Glutamatergic neuron (in vitro differentiated cells): ENCODE measurements at regions not wholly inside any gene's neighbourhood (a gene's known extent, or its start where the extent isn't known, plus 50 kb on each side); places are given as distances from the start of the nearest gene placed in this dataset.

ENCODE experiments used
- DNase-seq: peaks from one replicate; pipeline ENCODE4 v3.0.0; 2022
- H3K27ac Mint-ChIP-seq: one replicate; pipeline ENCODE4 v1.8.0; 2020; ENCODE audit warnings: mild to moderate bottlenecking, mixed read lengths, inconsistent platforms; ENCODE audit not compliant: unreplicated experiment
- H3K27me3 Mint-ChIP-seq: one replicate; pipeline ENCODE4 v1.8.0; 2020; ENCODE audit warnings: mild to moderate bottlenecking, moderate library complexity, mixed read lengths, inconsistent platforms; ENCODE audit not compliant: unreplicated experiment
- H3K36me3 Mint-ChIP-seq: one replicate; pipeline ENCODE4 v1.8.0; 2020; ENCODE audit warnings: mild to moderate bottlenecking, mixed read lengths, inconsistent platforms; ENCODE audit not compliant: unreplicated experiment
- H3K4me1 Mint-ChIP-seq: one replicate; pipeline ENCODE4 v1.8.0; 2020; ENCODE audit warnings: mild to moderate bottlenecking, low read depth, mixed read lengths, inconsistent platforms; ENCODE audit not compliant: unreplicated experiment
- H3K4me3 Mint-ChIP-seq: one replicate; pipeline ENCODE4 v1.8.0; 2020; ENCODE audit warnings: mild to moderate bottlenecking, mixed read lengths, inconsistent platforms; ENCODE audit not compliant: unreplicated experiment
- H3K9me3 Mint-ChIP-seq: one replicate; pipeline ENCODE4 v1.8.0; 2020; ENCODE audit warnings: mild to moderate bottlenecking, moderate library complexity, mixed read lengths, inconsistent platforms; ENCODE audit not compliant: unreplicated experiment
- TF ChIP-seq, protein P1 (sequence below): fragments of 200-600 bp; sonication (generic); IDR thresholded peaks from one replicate; pipeline ENCODE4 v1.5.0; 2021; ENCODE audit not compliant: partially characterized antibody, unreplicated experiment

DNA sequence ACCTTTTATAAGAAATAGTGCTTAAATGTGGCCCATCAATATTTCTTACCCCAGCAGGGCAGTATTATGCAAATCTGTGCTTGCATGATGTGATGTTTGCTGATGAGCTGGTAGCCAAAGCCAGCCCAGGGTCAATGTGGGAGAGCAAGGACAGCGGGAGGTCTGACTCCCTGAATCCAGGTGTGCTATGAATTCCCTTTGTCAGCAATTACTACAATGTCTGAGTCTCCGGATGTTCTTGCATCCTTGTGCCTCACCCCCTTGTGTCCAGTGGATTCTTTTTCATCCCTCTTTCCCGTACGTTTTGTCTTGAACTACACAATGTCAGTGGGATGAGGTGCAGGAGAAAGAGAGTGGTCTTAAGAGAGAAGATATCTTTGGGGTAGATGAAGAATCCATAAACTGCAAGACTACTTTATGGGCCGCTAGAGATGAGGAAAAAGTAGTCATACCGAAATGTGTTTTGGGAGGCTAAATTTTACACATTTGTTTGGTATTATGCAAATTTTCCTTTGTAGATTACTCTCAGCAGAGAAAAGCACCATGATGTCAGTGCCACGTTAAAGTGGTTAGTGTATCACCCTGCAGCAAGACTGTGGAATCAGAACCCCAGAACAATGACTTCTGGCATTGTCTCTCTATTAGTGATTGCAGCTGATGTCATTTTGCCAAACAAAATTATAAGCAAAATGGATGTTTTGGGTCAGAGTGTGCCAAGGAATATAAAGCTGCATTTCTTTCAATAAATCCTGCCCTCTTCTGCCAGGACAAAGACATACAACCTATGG is 53.5 kb upstream of the TSHZ3 start:
- no peaks in the 10 kb centered on the region for H3K27me3 Mint-ChIP-seq
- H3K4me1 Mint-ChIP-seq, result no peaks in the 10 kb centered on the region
- H3K4me3 Mint-ChIP-seq, result no peak overlapping the region
- no peaks in the 10 kb centered on the region for H3K9me3 Mint-ChIP-seq
- H3K36me3 Mint-ChIP-seq, result no peaks in the 10 kb centered on the region
- TF ChIP-seq, protein P1, sequence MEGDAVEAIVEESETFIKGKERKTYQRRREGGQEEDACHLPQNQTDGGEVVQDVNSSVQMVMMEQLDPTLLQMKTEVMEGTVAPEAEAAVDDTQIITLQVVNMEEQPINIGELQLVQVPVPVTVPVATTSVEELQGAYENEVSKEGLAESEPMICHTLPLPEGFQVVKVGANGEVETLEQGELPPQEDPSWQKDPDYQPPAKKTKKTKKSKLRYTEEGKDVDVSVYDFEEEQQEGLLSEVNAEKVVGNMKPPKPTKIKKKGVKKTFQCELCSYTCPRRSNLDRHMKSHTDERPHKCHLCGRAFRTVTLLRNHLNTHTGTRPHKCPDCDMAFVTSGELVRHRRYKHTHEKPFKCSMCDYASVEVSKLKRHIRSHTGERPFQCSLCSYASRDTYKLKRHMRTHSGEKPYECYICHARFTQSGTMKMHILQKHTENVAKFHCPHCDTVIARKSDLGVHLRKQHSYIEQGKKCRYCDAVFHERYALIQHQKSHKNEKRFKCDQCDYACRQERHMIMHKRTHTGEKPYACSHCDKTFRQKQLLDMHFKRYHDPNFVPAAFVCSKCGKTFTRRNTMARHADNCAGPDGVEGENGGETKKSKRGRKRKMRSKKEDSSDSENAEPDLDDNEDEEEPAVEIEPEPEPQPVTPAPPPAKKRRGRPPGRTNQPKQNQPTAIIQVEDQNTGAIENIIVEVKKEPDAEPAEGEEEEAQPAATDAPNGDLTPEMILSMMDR, result no peak
- DNase-seq, result no peak
- H3K27ac Mint-ChIP-seq, result no peak overlapping the region

DNA sequence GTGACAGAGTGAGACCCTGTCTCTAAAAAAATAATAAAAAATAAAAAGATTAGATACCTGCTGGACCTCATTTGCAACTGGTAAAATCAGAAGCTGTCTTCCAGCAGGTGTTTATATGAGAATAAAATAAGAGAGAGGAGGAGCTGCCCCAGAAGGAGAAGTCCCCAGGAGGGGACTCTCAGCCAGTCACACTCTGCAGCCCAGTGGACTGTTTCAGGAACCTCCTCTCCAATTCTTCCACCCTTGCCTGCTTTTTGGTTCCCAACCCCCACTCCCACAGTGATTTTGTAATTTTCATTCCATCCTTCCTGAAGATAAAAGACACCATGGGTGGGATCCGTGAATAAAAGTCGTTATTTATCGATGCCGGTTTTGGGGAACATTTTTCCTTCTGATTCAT is 56.9 kb upstream of the TSHZ3 start:
- Mint-ChIP-seq H3K4me1 (no peaks in the 10 kb centered on the region), H3K27ac (no peak overlapping the region), H3K27me3 (no peaks in the 10 kb centered on the region), H3K36me3 (no peaks in the 10 kb centered on the region), H3K4me3 (no peak overlapping the region), H3K9me3 (no peaks in the 10 kb centered on the region)
- TF ChIP-seq, protein P1, result no peak
- DNase-seq, result no peak

- TF ChIP-seq, protein P1, result no peak
- no peak overlapping the region for H3K4me3 Mint-ChIP-seq
- DNase-seq, result no peak
- no peaks in the 10 kb centered on the region for H3K36me3 Mint-ChIP-seq
- H3K9me3 Mint-ChIP-seq, result no peaks in the 10 kb centered on the region
- H3K4me1 Mint-ChIP-seq, result no peaks in the 10 kb centered on the region
- H3K27ac Mint-ChIP-seq, result no peak overlapping the region
- no peaks in the 10 kb centered on the region for H3K27me3 Mint-ChIP-seq
Observed at GRCh38 chr19:31408460-31409124, 59.4 kb upstream of the TSHZ3 start.

GRCh38 chr19:31413353-31413752 is 64.1 kb upstream of the TSHZ3 start:
- H3K27ac Mint-ChIP-seq, result no peak overlapping the region
- H3K36me3 Mint-ChIP-seq, result no peaks in the 10 kb centered on the region
- H3K4me1 Mint-ChIP-seq, result no peaks in the 10 kb centered on the region
- TF ChIP-seq, protein P1, result no peak
- H3K9me3 Mint-ChIP-seq, result no peaks in the 10 kb centered on the region
- H3K27me3 Mint-ChIP-seq, result peaks cover 1% of the 10 kb centered on the region
- DNase-seq, result no peak
- no peak overlapping the region for H3K4me3 Mint-ChIP-seq

- no peak for DNase-seq
- H3K4me1 Mint-ChIP-seq, result peaks cover 5% of the 10 kb centered on the region
- H3K36me3 Mint-ChIP-seq, result no peaks in the 10 kb centered on the region
- TF ChIP-seq, protein P1, result no peak
- no peak overlapping the region for H3K4me3 Mint-ChIP-seq
- H3K27ac Mint-ChIP-seq, result no peak overlapping the region
- peaks cover 2% of the 10 kb centered on the region for H3K9me3 Mint-ChIP-seq
- peaks cover 1% of the 10 kb centered on the region for H3K27me3 Mint-ChIP-seq
Observed at GRCh38 chr19:31415322-31415721, 66.1 kb upstream of the TSHZ3 start.
